Psoas muscle (tissue), 7 donors: ENCODE measurements at regions not wholly inside any gene's neighbourhood (a gene's known extent, or its start where the extent isn't known, plus 50 kb on each side); places are given as distances from the start of the nearest gene placed in this dataset.

Experiments
- ATAC-seq, 4 donors: fragments of 200-7000 bp; cut with Tn5 transposase; one replicate each; pipeline ENCODE4 v1.9.1; 2020; ENCODE audit warnings: moderate library complexity in 3 of 4, mild to moderate bottlenecking in 2 of 4
- DNase-seq, 2 donors: peaks; one replicate each; pipeline ENCODE4 v3.0.0-alpha.2; 2020
- H3K27ac ChIP-seq: fragments of 200-600 bp; one replicate; pipeline ENCODE4 v1.8.0; 2022
- H3K27me3 ChIP-seq, 3 donors: fragments of 200-600 bp in 1 of 3; one replicate each; pipeline versions ENCODE4 v1.6.1 to v1.8.0; 2013 to 2022; ENCODE audit warnings: low read length in 2 of 3, mild to moderate bottlenecking in 2 of 3, moderate library complexity in 1 of 3; ENCODE audit not compliant: insufficient read depth in 3 of 3
- H3K36me3 ChIP-seq, 2 donors: fragments of 200-600 bp in 1 of 2; one replicate each; pipeline versions ENCODE4 v1.6.1 to v1.8.0; 2013 to 2022; ENCODE audit warnings: low read depth in 1 of 2, mild to moderate bottlenecking in 1 of 2, moderate library complexity in 1 of 2; ENCODE audit not compliant: insufficient read depth in 1 of 2
- H3K4me1 ChIP-seq: fragments of 200-600 bp; one replicate; pipeline ENCODE4 v1.8.0; 2022
- H3K4me3 ChIP-seq: fragments of 200-600 bp; one replicate; pipeline ENCODE4 v1.8.0; 2022; ENCODE audit warnings: mild to moderate bottlenecking
- H3K9me3 ChIP-seq: fragments of 200-600 bp; one replicate; pipeline ENCODE4 v1.8.0; 2022
- CTCF ChIP-seq: fragments of 200-600 bp; IDR thresholded peaks from one replicate; pipeline ENCODE4 v1.8.0; 2022; ENCODE audit warnings: antibody characterized with exemption
- WGBS, 3 donors: extraction: QIAGEN DNeasy Blood & Tissue Kit; methylation state at CpG; one replicate each; pipeline versions ENCODE4 v1.1.6 to v1.1.7; 2013; 5-methylcytosine and 5-hydroxymethylcytosine counted together
- intact Hi-C, 2 donors: fragments of 100-400 bp; cut with DNase I; formaldehyde crosslinking; loops; one replicate each; pipeline versions ENCODE4 v1.11.0 to v1.14.2; 2022
- donor health status: healthy with polysubstance abuse.
- donor health status: DM: no; HTN: no; CAD: no; lungs with moderate emphysema.
- donor health status: Bipolar disorder and iron deficiency.
- donor health status: healthy.
- donor health status: DM: yes; HTN: yes; CAD: no.
- donor health status: DM: no; HTN: no; CAD: no.
- donor health status: DM: yes; HTN: yes; CAD: no.

GRCh38 chr16:86306811-86307513, 203.4 kb upstream of the FOXF1 start:
- Histone ChIP-seq H3K4me1 (no peaks in the 10 kb centered on the region), H3K4me3 (no peak overlapping the region), H3K36me3 (no peaks in the 10 kb centered on the region), H3K27me3 (peaks cover 0 to 58% (median 13%) of the 10 kb centered on the region in 3 donors), H3K9me3 (no peaks in the 10 kb centered on the region), H3K27ac (no peak overlapping the region)
- DNase-seq = no peak
- 67 to 70% (median 67%) methylated on average over 9 of the region's 9 CpGs for WGBS, 3 donors
- ATAC-seq = no peak
- intact Hi-C loops = no loop called here
- TF ChIP-seq CTCF = no peak

GRCh38 chr16:86307514-86307903, 202.8 kb upstream of the FOXF1 start:
- intact Hi-C loops = no loop called here
- Histone ChIP-seq H3K9me3 (no peaks in the 10 kb centered on the region), H3K27me3 (peaks cover 0 to 58% (median 13%) of the 10 kb centered on the region in 3 donors), H3K4me3 (no peak overlapping the region), H3K36me3 (no peaks in the 10 kb centered on the region), H3K27ac (no peak overlapping the region), H3K4me1 (no peaks in the 10 kb centered on the region)
- no peak for TF ChIP-seq CTCF
- no peak for DNase-seq
- ATAC-seq = no peak
- 62 to 76% (median 74%) methylated on average over 6 of the region's 6 CpGs for WGBS, 3 donors

DNA sequence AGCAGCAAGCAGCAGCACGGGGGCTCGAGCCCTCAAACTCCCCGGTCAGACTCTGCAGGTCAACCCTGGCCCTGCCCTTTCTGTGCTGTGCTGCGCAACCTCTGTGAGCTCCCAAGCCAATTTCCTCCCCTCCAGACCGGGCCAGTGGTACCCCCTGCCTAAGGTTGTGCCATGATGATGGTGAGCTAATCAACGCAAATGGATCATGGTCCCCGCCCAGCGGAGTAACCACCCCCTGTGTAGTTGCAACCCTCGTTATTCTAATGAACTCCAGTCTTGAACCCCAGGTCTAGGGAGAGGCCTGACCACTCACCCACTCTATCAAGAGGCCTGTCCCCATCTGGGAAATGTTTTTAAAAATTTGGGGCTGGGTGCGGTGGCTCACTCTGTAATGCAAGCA, 201.8 kb upstream of the FOXF1 start:
- H3K27ac ChIP-seq = no peak overlapping the region
- H3K27me3 ChIP-seq = peaks cover 0 to 49% (median 12%) of the 10 kb centered on the region in 3 donors
- H3K4me1 ChIP-seq = no peaks in the 10 kb centered on the region
- no peak for TF ChIP-seq CTCF
- H3K9me3 ChIP-seq = no peaks in the 10 kb centered on the region
- intact Hi-C loops = no loop called here
- H3K4me3 ChIP-seq = no peak overlapping the region
- ATAC-seq = no peak
- 70 to 78% (median 74%) methylated on average over 10 of the region's 10 CpGs for WGBS, 3 donors
- no peaks in the 10 kb centered on the region for H3K36me3 ChIP-seq
- no peak for DNase-seq

DNA sequence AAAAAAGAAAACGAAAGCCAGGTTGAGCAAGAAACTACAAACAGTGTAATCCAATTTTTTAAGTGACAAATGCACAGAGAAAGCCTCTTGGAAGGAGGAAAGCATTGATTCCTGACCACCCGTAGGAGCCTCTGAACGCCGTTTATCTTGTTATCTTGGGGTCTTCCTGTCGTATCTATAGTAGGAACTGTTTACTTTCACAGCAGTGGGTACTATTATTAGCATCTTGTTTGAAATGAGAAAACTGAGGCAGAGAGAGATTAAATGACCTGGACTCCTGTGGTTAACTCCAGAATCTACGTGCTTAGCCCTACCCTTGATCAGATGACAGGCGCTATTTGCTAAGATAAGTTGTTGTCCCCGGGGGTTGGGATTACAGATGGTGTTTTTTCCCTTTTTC, 196.7 kb upstream of the FOXF1 start:
- H3K27me3 ChIP-seq = peaks cover 0 to 13% (median 8%) of the 10 kb centered on the region in 3 donors
- no peaks in the 10 kb centered on the region for H3K4me1 ChIP-seq
- ATAC-seq (no peak), DNase-seq (no peak)
- no peak overlapping the region for H3K4me3 ChIP-seq
- intact Hi-C loops = no loop called here
- WGBS, 3 donors = 45 to 47% (median 47%) methylated on average over 8 of the region's 8 CpGs
- H3K9me3 ChIP-seq = no peaks in the 10 kb centered on the region
- H3K27ac ChIP-seq = no peak overlapping the region
- TF ChIP-seq CTCF = no peak
- H3K36me3 ChIP-seq = no peaks in the 10 kb centered on the region
